ENCODE measurements at regions not wholly inside any gene's neighbourhood (a gene's known extent, or its start where the extent isn't known, plus 50 kb on each side); places are given as distances from the start of the nearest gene placed in this dataset.

DNA sequence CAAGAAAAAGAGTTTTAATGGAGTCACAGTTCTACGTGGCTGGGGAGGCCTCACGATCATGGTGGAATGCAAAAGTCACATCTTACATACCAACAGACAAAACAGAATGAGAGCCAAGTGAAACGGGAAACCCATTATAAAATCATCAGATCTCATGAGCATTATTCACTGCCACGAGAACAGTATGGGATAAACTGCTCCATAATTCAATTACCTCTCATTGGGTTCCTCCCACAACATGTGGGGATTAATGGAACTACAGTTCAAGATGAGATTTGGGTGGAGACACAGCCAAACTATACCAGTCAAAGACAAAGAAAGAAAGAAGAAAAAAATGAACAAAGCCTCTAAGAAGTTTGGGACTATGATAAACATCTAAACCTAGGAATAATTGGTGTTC is 158.9 kb downstream of the GC start:
- H3K79me1 ChIP-seq (ENCODE audit: low read length), result no peaks in the 10 kb centered on the region
- H3K27ac ChIP-seq (ENCODE audit: low read depth, low read length), result no peak overlapping the region
- H3K27me3 ChIP-seq (ENCODE audit: insufficient read depth, low read length, poor library complexity), result no peaks in the 10 kb centered on the region
- H3K23ac ChIP-seq (ENCODE audit: low read length), result no peak overlapping the region
- no peak overlapping the region for H2BK15ac ChIP-seq (replicated peaks; ENCODE audit: low read depth)
- H3K4ac ChIP-seq (ENCODE audit: low read depth, low read length), result no peak overlapping the region
- no peak overlapping the region for H3K18ac ChIP-seq (ENCODE audit: low read length)
- no peak overlapping the region for H2AK5ac ChIP-seq (ENCODE audit: low read length)
- no peak overlapping the region for H2BK120ac ChIP-seq (ENCODE audit: low read depth, low read length)
- no CpG with 5 or more reads among the region's 4 CpGs for WGBS (ENCODE audit: extremely low coverage, insufficient coverage, low lambda C conversion rate)
- H3K36me3 ChIP-seq (ENCODE audit: control insufficient read depth, insufficient read depth, low read length), result no peaks in the 10 kb centered on the region
- H4K8ac ChIP-seq (ENCODE audit: low read depth, low read length), result no peak overlapping the region
- H3K9ac ChIP-seq (ENCODE audit: low read length), result no peak overlapping the region
- no peak overlapping the region for H3K4me3 ChIP-seq (ENCODE audit: low read length)
- no peak overlapping the region for H2BK5ac ChIP-seq (ENCODE audit: low read length)
- no peaks in the 10 kb centered on the region for H3K4me1 ChIP-seq (ENCODE audit: control insufficient read depth, low read depth, low read length)
- H3K4me2 ChIP-seq (ENCODE audit: low read length), result no peak overlapping the region
- H3K79me2 ChIP-seq (ENCODE audit: control insufficient read depth, insufficient read depth, low read length), result no peaks in the 10 kb centered on the region
- no peak overlapping the region for H3K56ac ChIP-seq (ENCODE audit: low read length)
- no peak overlapping the region for H4K5ac ChIP-seq (ENCODE audit: low read length)
- no peak for DNase-seq
